NCI-H2029 (cell line): ENCODE measurements at regions not wholly inside any gene's neighbourhood (a gene's known extent, or its start where the extent isn't known, plus 50 kb on each side); places are given as distances from the start of the nearest gene placed in this dataset.
"Not testable (repeated sequence)": the region's sequence is repeated elsewhere in the genome, so short reads cannot be mapped to it uniquely, and the experiment has no call there.

Experiments
- DNase-seq: peaks from one replicate; lab custom pipeline; 2025; lab: John Stamatoyannopoulos, UW

- no peak for DNase-seq
These were observed 70.4 kb upstream of the ACTRT2 start for GRCh38 chr1:2950926-2951305.

- DNase-seq = no peak
These were observed 69.4 kb upstream of the ACTRT2 start for GRCh38 chr1:2951856-2952255.

GRCh38 chr1:2952371-2952770 is 68.9 kb upstream of the ACTRT2 start:
- no peak for DNase-seq

GRCh38 chr1:2952992-2953391 is 68.3 kb upstream of the ACTRT2 start:
- DNase-seq = no peak

- no peak for DNase-seq
These were observed 67.5 kb upstream of the ACTRT2 start for GRCh38 chr1:2953688-2954285.

GRCh38 chr1:2955652-2956051 is 65.6 kb upstream of the ACTRT2 start:
- DNase-seq = no peak

- DNase-seq = no peak
These were observed 64.7 kb upstream of the ACTRT2 start for GRCh38 chr1:2956576-2956975.

- no peak for DNase-seq
These were observed 63.9 kb upstream of the ACTRT2 start for GRCh38 chr1:2957329-2957728.

- not testable (repeated sequence) for DNase-seq
These were observed 61.4 kb upstream of the ACTRT2 start for GRCh38 chr1:2959881-2960280.

- no peak for DNase-seq
These were observed 60.2 kb upstream of the ACTRT2 start for GRCh38 chr1:2961081-2961480.

GRCh38 chr1:2961661-2962060 is 59.6 kb upstream of the ACTRT2 start:
- no peak for DNase-seq

- DNase-seq = no peak
These were observed 59.2 kb upstream of the ACTRT2 start for GRCh38 chr1:2962061-2962460.

GRCh38 chr1:2962541-2962940 is 58.7 kb upstream of the ACTRT2 start:
- DNase-seq = no peak

- no peak for DNase-seq
These were observed 58.3 kb upstream of the ACTRT2 start for GRCh38 chr1:2962946-2963345.

- DNase-seq = no peak
These were observed 55.6 kb upstream of the ACTRT2 start for GRCh38 chr1:2965676-2966075.

- DNase-seq = no peak
These were observed 54.6 kb upstream of the ACTRT2 start for GRCh38 chr1:2966449-2967328.

- no peak for DNase-seq
These were observed 53.9 kb upstream of the ACTRT2 start for GRCh38 chr1:2967329-2967725.

GRCh38 chr1:2967881-2968280 is 53.4 kb upstream of the ACTRT2 start:
- no peak for DNase-seq

GRCh38 chr1:2968471-2968881 is 52.8 kb upstream of the ACTRT2 start:
- no peak for DNase-seq

GRCh38 chr1:2969011-2969844 is 52.0 kb upstream of the ACTRT2 start:
- no peak for DNase-seq

- no peak for DNase-seq
These were observed 51.4 kb upstream of the ACTRT2 start for GRCh38 chr1:2969845-2970291.

GRCh38 chr1:2970311-2971071 is 50.8 kb upstream of the ACTRT2 start:
- DNase-seq = no peak
